ENCODE measurements at regions not wholly inside any gene's neighbourhood (a gene's known extent, or its start where the extent isn't known, plus 50 kb on each side); places are given as distances from the start of the nearest gene placed in this dataset.

GRCh38 chr12:105850103-105850968 lies 288.4 kb downstream of the NUAK1 start:
- no peak for FAIRE-seq

- FAIRE-seq: no peak
Measured at GRCh38 chr12:105852496-105852895, 286.3 kb downstream of the NUAK1 start.

GRCh38 chr12:105852951-105853350 lies 285.8 kb downstream of the NUAK1 start:
- no peak for FAIRE-seq

- no peak for FAIRE-seq
Measured at GRCh38 chr12:105854071-105854470, 284.7 kb downstream of the NUAK1 start.

- no peak for FAIRE-seq
Measured at GRCh38 chr12:105855361-105856047, 283.2 kb downstream of the NUAK1 start.

GRCh38 chr12:105856048-105856405 lies 282.7 kb downstream of the NUAK1 start:
- FAIRE-seq: no peak

- no peak for FAIRE-seq
Measured at GRCh38 chr12:105858981-105859710, 279.6 kb downstream of the NUAK1 start.

GRCh38 chr12:105860561-105861207 lies 278.1 kb downstream of the NUAK1 start:
- FAIRE-seq: no peak

- no peak for FAIRE-seq
Measured at GRCh38 chr12:105861227-105861626, 277.5 kb downstream of the NUAK1 start.

GRCh38 chr12:105862163-105862821 lies 276.5 kb downstream of the NUAK1 start:
- FAIRE-seq: no peak

- no peak for FAIRE-seq
Measured at GRCh38 chr12:105864316-105864715, 274.4 kb downstream of the NUAK1 start.

- FAIRE-seq: no peak
Measured at GRCh38 chr12:105864901-105865300, 273.9 kb downstream of the NUAK1 start.

- FAIRE-seq: no peak
Measured at GRCh38 chr12:105865886-105866285, 272.9 kb downstream of the NUAK1 start.

GRCh38 chr12:105874121-105874520 lies 264.6 kb downstream of the NUAK1 start:
- FAIRE-seq: no peak

GRCh38 chr12:105876396-105876927 lies 262.3 kb downstream of the NUAK1 start:
- peak; percentile 86 for FAIRE-seq

- FAIRE-seq: no peak
Measured at GRCh38 chr12:105878964-105879363, 259.8 kb downstream of the NUAK1 start.

GRCh38 chr12:105880824-105881388 lies 257.8 kb downstream of the NUAK1 start:
- no peak for FAIRE-seq

- no peak for FAIRE-seq
Measured at GRCh38 chr12:105882404-105882803, 256.4 kb downstream of the NUAK1 start.

GRCh38 chr12:105887131-105887530 lies 251.6 kb downstream of the NUAK1 start:
- FAIRE-seq: no peak

GRCh38 chr12:105888696-105889095 lies 250.1 kb downstream of the NUAK1 start:
- FAIRE-seq: no peak

GRCh38 chr12:105892362-105892910 lies 246.3 kb downstream of the NUAK1 start:
- FAIRE-seq: no peak
